PFSK-1 (cell line): ENCODE measurements at regions not wholly inside any gene's neighbourhood (a gene's known extent, or its start where the extent isn't known, plus 50 kb on each side); places are given as distances from the start of the nearest gene placed in this dataset.

Source experiments
- FOXP2 ChIP-seq: optimal IDR thresholded peaks from 2 replicates; pipeline ENCODE3; 2011; ENCODE audit warnings: borderline replicate concordance, control low read depth, inconsistent platforms; ENCODE audit not compliant: insufficient read depth; ENCODE audit errors: extremely low read length, extremely low read depth
- POLR2AphosphoS5 ChIP-seq: IDR thresholded peaks from 2 replicates; pipeline ENCODE4 v1.6.1; 2012; ENCODE audit warnings: low read depth, mild to moderate bottlenecking, control low read depth, low read length, moderate library complexity
- SIN3A ChIP-seq: IDR thresholded peaks from 2 replicates; pipeline ENCODE4 v1.6.1; 2012; ENCODE audit warnings: mild to moderate bottlenecking, low read length, moderate library complexity, borderline replicate concordance; ENCODE audit not compliant: insufficient read depth
- TAF1 ChIP-seq: IDR thresholded peaks from 2 replicates; pipeline ENCODE4 v1.6.1; 2012; ENCODE audit warnings: low read length, control low read depth, borderline replicate concordance; ENCODE audit not compliant: insufficient read depth
- TF ChIP-seq, protein P1 (sequence below), 2 experiments: IDR thresholded peaks; 2 replicates each; pipeline versions ENCODE4 v1.6.1 to v1.8.0; 2011 to 2012; ENCODE audit warnings: low read depth in 2 of 2, low read length in 2 of 2, control low read depth in 1 of 2, inconsistent platforms in 1 of 2, mild to moderate bottlenecking in 1 of 2, moderate library complexity in 1 of 2; ENCODE audit not compliant: insufficient read depth in 1 of 2

DNA sequence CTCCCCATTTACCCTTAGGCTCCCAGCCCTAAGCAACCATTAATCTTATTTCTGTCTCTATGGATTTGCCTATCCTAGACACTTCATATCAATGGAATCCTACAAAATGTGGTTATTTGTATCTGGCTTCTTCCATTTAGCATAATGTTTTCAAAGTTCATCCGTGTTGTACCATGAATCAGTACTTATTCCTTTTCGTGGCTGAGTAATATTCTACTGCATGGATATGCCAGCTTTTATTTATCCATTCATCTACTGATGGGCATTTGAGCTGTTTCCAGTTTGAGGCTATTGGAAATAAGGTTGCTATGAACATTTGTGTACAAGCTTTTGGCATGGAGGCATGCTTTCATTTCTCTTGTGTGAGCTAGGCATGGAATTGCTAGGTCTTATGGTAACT is 121.1 kb downstream of the WDR11 start:
- no peak for TF ChIP-seq FOXP2
- TF ChIP-seq POLR2AphosphoS5 = no peak
- no peak for TF ChIP-seq TAF1
- TF ChIP-seq, protein P1, sequence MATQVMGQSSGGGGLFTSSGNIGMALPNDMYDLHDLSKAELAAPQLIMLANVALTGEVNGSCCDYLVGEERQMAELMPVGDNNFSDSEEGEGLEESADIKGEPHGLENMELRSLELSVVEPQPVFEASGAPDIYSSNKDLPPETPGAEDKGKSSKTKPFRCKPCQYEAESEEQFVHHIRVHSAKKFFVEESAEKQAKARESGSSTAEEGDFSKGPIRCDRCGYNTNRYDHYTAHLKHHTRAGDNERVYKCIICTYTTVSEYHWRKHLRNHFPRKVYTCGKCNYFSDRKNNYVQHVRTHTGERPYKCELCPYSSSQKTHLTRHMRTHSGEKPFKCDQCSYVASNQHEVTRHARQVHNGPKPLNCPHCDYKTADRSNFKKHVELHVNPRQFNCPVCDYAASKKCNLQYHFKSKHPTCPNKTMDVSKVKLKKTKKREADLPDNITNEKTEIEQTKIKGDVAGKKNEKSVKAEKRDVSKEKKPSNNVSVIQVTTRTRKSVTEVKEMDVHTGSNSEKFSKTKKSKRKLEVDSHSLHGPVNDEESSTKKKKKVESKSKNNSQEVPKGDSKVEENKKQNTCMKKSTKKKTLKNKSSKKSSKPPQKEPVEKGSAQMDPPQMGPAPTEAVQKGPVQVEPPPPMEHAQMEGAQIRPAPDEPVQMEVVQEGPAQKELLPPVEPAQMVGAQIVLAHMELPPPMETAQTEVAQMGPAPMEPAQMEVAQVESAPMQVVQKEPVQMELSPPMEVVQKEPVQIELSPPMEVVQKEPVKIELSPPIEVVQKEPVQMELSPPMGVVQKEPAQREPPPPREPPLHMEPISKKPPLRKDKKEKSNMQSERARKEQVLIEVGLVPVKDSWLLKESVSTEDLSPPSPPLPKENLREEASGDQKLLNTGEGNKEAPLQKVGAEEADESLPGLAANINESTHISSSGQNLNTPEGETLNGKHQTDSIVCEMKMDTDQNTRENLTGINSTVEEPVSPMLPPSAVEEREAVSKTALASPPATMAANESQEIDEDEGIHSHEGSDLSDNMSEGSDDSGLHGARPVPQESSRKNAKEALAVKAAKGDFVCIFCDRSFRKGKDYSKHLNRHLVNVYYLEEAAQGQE (IDR thresholded peaks at IDR 0.05; ENCODE audit: insufficient read depth in 1 of 2, low read depth in 2 of 2, low read length in 2 of 2) = no peak

DNA sequence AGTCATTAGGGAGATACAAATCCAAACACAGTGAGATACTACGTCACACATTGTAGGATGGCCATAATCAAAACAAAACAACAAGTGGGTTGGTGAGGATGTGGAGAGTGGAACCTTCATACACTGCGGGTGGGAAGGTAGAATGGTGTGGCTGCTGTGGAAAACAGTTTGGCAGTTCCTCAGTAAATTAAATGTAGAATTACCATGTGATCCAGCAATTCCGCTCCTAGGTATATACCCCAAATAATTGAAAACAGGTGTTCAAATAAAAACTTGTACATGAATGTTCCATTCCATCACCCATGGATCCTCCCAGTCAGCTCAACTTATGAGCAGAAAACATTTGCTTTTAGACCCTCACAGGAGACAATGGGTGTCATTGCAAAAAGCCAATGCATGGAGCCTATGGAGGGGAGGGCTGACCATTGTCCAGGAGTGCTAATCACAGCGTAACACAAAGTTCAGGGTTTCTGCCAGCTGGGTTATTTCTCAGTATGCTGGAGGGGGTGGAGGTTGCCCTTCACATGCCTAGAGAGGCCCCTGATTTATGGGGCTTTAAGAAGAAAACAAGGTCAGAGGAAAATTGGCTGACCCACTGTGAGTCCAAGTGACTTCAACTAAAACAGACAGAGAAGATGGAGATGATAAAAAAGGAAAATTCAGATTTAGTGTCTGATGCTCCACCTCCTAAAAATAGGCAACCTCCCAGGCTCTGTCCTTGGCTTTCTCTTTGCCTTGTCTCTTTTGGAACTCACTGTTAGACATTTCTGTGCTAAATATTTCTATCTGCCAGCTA is 124.1 kb downstream of the WDR11 start:
- TF ChIP-seq SIN3A (no peak), FOXP2 (no peak), TAF1 (no peak), POLR2AphosphoS5 (no peak)
- TF ChIP-seq, protein P1 (IDR thresholded peaks at IDR 0.05; ENCODE audit: insufficient read depth in 1 of 2, low read depth in 2 of 2, low read length in 2 of 2) = no peak

DNA sequence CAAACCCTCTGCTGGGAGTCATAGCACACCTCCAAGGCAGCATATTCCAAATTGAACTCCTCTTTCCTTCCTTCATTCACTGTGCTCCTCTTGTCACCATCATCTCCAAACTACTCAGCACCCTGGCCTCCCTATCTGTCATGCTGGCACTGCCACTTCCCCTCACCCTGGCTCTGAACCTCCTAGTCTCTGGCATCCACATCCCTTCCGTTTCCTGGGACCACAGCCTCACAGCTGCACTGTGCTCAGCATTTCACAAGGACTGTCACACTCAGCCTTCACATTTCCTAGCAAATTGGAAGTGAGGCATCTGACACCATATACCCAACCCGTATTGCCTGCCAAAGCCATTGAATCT is 124.7 kb downstream of the WDR11 start:
- TF ChIP-seq, protein P1 (IDR thresholded peaks at IDR 0.05; ENCODE audit: insufficient read depth in 1 of 2, low read depth in 2 of 2, low read length in 2 of 2) = no peak

DNA sequence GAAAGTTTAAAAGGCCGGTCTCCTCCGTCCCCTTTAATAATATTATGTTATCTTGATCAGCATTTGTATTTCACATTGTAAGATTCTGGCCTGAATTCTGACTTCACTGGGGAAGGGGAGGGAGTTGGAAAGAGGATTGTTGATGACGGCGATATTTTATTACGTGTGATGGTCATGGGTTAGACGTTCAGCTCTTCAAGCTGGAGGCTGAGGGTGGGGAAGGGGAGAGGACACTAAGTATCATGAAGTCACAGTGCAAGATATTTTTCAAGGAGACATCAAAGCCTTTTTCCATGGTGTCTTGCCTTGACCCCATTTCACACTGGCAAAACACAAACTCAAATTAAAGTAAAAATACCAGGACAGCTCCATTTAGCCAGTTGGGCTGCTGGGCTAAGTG is 126.7 kb downstream of the WDR11 start:
- no peak for TF ChIP-seq TAF1
- no peak for TF ChIP-seq SIN3A
- TF ChIP-seq, protein P1 (IDR thresholded peaks at IDR 0.05; ENCODE audit: insufficient read depth in 1 of 2, low read depth in 2 of 2, low read length in 2 of 2) = no peak
- no peak for TF ChIP-seq FOXP2
- no peak for TF ChIP-seq POLR2AphosphoS5

DNA sequence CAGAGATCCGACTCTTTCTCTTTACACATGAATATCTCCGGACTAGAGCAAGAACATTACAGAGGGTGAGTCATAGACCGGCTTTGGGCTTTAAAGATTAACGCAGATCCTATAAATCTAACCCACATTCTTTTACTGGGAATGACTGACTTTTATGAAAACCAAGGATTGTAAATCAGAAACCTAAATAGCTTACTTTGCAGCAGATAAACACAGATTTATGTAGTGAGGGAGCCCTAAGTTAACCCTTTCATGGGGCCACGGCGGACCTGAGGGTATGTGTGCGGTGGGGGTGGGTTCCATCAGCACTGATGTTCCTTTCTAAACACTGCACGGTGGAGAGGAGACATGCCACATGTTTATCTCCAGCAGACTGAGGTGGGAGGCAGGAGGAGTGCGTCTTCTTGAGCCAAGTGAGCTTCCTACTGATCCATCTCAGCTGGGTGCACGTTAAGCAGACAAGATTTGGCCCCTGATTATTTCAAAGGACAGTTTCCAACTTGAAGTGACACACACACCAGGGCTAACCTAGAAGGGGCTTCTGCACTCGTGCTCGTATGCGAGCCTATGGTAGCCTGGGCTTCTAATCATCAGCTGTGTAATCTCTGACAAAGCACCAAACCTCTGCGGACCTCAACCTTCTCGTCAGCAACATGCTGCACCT is 127.6 kb downstream of the WDR11 start:
- TF ChIP-seq POLR2AphosphoS5 (no peak), FOXP2 (no peak), TAF1 (no peak), SIN3A (no peak)
- TF ChIP-seq, protein P1 (IDR thresholded peaks at IDR 0.05; ENCODE audit: insufficient read depth in 1 of 2, low read depth in 2 of 2, low read length in 2 of 2) = no peak
